Endothelial cell of umbilical vein (primary cell): ENCODE measurements at regions not wholly inside any gene's neighbourhood (a gene's known extent, or its start where the extent isn't known, plus 50 kb on each side); places are given as distances from the start of the nearest gene placed in this dataset.

Experiments used
- POLR2A ChIP-seq: IDR thresholded peaks from 2 replicates; pipeline ENCODE4 v1.6.1; 2012; ENCODE audit warnings: low read depth, mild to moderate bottlenecking, control low read depth, low read length
- TF ChIP-seq, protein P1 (sequence below), 2 donors: IDR thresholded peaks; 1 replicate in 1 of 2; 2 replicates in 1 of 2; pipeline ENCODE4 v1.5.1; 2011; ENCODE audit warnings: low read length in 2 of 2, mild to moderate bottlenecking in 2 of 2, moderate library complexity in 2 of 2, control low read depth in 1 of 2, inconsistent platforms in 1 of 2, low read depth in 1 of 2; ENCODE audit not compliant: insufficient read depth in 1 of 2; ENCODE audit errors: extremely low read depth in 1 of 2

DNA sequence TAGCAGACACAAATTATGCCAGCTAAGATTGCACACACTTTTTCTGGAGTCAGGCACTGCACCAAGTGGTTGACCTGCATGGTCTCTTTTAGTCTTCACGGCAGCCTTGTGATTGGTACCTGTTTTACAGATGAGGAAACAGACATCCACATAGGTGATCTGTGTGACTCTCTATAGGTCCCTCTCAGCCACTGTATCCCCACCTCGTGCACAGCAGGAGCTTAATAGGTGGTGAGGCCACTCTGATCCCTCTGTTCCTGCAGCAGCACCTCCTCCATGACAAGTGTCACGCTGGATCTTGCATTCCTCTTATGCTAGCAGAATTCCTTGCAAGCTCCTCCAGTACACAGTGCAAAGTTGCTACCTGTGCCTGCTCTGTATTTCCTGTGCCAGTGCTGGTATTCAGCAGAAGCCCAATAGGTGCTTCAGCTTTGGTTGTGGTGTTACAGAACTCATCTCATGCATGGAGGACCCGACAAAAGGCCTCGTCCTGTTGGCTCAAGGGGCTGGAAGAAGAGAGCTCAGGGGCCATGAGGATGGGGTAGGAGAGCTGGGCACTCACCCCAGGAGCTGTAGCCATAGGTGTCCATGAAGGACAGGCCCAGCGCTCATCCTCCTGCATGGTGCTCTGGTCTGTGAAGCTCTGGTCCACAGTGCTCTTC lies 546.7 kb downstream of the PTPRU start:
- TF ChIP-seq, protein P1, sequence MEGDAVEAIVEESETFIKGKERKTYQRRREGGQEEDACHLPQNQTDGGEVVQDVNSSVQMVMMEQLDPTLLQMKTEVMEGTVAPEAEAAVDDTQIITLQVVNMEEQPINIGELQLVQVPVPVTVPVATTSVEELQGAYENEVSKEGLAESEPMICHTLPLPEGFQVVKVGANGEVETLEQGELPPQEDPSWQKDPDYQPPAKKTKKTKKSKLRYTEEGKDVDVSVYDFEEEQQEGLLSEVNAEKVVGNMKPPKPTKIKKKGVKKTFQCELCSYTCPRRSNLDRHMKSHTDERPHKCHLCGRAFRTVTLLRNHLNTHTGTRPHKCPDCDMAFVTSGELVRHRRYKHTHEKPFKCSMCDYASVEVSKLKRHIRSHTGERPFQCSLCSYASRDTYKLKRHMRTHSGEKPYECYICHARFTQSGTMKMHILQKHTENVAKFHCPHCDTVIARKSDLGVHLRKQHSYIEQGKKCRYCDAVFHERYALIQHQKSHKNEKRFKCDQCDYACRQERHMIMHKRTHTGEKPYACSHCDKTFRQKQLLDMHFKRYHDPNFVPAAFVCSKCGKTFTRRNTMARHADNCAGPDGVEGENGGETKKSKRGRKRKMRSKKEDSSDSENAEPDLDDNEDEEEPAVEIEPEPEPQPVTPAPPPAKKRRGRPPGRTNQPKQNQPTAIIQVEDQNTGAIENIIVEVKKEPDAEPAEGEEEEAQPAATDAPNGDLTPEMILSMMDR (IDR thresholded peaks at IDR 0.05; ENCODE audit: extremely low read depth in 1 of 2, insufficient read depth in 1 of 2, low read depth in 1 of 2, low read length in 2 of 2), result no peak
- TF ChIP-seq POLR2A, result no peak
